Kidney (tissue), 13 donors: ENCODE measurements at regions not wholly inside any gene's neighbourhood (a gene's known extent, or its start where the extent isn't known, plus 50 kb on each side); places are given as distances from the start of the nearest gene placed in this dataset.

ENCODE experiments used
- DNase-seq, 5 donors: peaks; one replicate each; pipeline ENCODE4 v3.0.0-alpha.2; 2013 to 2020
- FAIRE-seq: peaks from 2 replicates; lab custom pipeline; 2012; peaks lifted over from hg19 to GRCh38; lab: Jason Lieb, UNC
- H3K27ac ChIP-seq, 2 donors: one replicate each; pipeline ENCODE4 v1.7.0; 2013; ENCODE audit warnings: low read depth in 2 of 2, low read length in 2 of 2, inconsistent platforms in 1 of 2
- H3K27me3 ChIP-seq: one replicate; pipeline ENCODE4 v1.7.1; 2013; ENCODE audit warnings: low read length, inconsistent platforms; ENCODE audit not compliant: control insufficient read depth, insufficient read depth
- H3K36me3 ChIP-seq, 3 donors: one replicate each; pipeline versions ENCODE4 v1.7.0 to v1.7.1; 2013; ENCODE audit warnings: low read length in 3 of 3, control low read depth in 1 of 3, inconsistent platforms in 1 of 3; ENCODE audit not compliant: insufficient read depth in 3 of 3, control insufficient read depth in 2 of 3
- H3K4me1 ChIP-seq, 3 donors: one replicate each; pipeline versions ENCODE4 v1.7.0 to v1.7.1; 2013; ENCODE audit warnings: low read length in 3 of 3, inconsistent platforms in 1 of 3, low read depth in 1 of 3; ENCODE audit not compliant: control insufficient read depth in 2 of 3, insufficient read depth in 2 of 3
- H3K4me3 ChIP-seq, 3 donors: one replicate each; pipeline versions ENCODE4 v1.7.0 to v1.8.1; 2013; ENCODE audit warnings: low read length in 3 of 3, control low read depth in 1 of 3, inconsistent platforms in 1 of 3
- H3K9ac ChIP-seq, 3 donors: one replicate each; pipeline versions ENCODE4 v1.7.0 to v1.7.1; 2013; ENCODE audit warnings: low read length in 3 of 3, control low read depth in 1 of 3, inconsistent platforms in 1 of 3
- H3K9me3 ChIP-seq, 3 donors: one replicate each; pipeline versions ENCODE4 v1.7.0 to v1.7.1; 2013; ENCODE audit warnings: low read length in 3 of 3, control low read depth in 1 of 3, inconsistent platforms in 1 of 3; ENCODE audit not compliant: control insufficient read depth in 2 of 3, insufficient read depth in 1 of 3
- intact Hi-C: fragments of 100-400 bp; cut with DNase I; formaldehyde crosslinking; loops from one replicate; pipeline ENCODE4 v1.11.1; 2022
- TF ChIP-seq, protein P1 (sequence below): IDR thresholded peaks from 3 replicates; pipeline ENCODE4 v1.5.1; 2012; ENCODE audit warnings: mild to moderate bottlenecking, moderate library complexity, borderline replicate concordance; ENCODE audit not compliant: insufficient read depth; ENCODE audit errors: extremely low read depth
- donor health status: control.
- donor health status: control.
- donor health status: control.
- donor health status: control.
- donor health status: control.
- donor health status: DM: yes; HTN: yes; CAD: no.
- donor health status: Normal renal cell carcinoma (clear cell type).

DNA sequence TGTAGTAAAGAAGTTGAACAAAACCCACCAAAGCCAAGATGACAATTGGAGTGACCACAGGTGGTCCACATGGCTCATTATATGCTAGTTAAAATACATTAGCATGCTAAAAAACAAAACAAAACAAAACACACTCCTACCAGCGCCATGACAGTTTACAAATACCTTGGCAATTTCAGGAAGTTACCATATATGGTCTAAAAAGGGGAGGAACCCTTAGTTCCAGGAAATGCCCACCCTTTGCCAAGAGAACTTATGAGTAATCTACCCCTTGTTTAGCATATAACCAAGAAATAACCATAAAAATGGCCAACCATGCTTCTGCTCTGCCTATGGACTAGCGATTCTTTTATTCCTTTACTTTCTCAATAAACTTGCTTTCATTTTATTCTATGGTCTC, 979.1 kb upstream of the POT1 start:
- no peak overlapping the region for H3K9ac ChIP-seq
- DNase-seq (no peak), FAIRE-seq (no peak)
- no peak overlapping the region for H3K4me3 ChIP-seq
- no peaks in the 10 kb centered on the region for H3K36me3 ChIP-seq
- H3K4me1 ChIP-seq, result no peaks in the 10 kb centered on the region
- peaks cover 0 to 2% (median 0%) of the 10 kb centered on the region in 3 donors for H3K9me3 ChIP-seq
- H3K27me3 ChIP-seq, result no peaks in the 10 kb centered on the region
- intact Hi-C loops, result no loop called here
- TF ChIP-seq, protein P1, sequence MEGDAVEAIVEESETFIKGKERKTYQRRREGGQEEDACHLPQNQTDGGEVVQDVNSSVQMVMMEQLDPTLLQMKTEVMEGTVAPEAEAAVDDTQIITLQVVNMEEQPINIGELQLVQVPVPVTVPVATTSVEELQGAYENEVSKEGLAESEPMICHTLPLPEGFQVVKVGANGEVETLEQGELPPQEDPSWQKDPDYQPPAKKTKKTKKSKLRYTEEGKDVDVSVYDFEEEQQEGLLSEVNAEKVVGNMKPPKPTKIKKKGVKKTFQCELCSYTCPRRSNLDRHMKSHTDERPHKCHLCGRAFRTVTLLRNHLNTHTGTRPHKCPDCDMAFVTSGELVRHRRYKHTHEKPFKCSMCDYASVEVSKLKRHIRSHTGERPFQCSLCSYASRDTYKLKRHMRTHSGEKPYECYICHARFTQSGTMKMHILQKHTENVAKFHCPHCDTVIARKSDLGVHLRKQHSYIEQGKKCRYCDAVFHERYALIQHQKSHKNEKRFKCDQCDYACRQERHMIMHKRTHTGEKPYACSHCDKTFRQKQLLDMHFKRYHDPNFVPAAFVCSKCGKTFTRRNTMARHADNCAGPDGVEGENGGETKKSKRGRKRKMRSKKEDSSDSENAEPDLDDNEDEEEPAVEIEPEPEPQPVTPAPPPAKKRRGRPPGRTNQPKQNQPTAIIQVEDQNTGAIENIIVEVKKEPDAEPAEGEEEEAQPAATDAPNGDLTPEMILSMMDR, result no peak
- no peak overlapping the region for H3K27ac ChIP-seq

DNA sequence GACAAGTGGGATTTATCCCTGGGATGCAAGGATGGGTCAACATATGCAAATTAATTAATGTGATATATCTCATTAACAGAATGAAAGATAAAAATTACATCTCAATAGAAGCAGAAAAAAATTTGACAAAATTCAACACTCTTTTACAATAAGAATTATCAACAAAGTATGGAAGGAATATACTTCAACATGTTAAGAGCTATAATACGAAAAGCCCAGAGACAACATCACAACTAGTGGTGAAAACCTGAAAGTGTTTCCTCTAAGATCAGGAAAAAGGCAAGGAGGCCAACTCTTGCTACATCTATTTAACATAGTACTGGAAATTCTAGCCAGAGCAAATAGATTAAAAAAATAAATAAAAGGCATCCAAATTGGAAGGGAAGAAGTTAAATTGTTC, 970.0 kb upstream of the POT1 start:
- Histone ChIP-seq H3K9ac (no peak overlapping the region), H3K4me3 (no peak overlapping the region), H3K27ac (no peak overlapping the region), H3K27me3 (no peaks in the 10 kb centered on the region), H3K4me1 (no peaks in the 10 kb centered on the region), H3K36me3 (no peaks in the 10 kb centered on the region), H3K9me3 (no peaks in the 10 kb centered on the region)
- intact Hi-C loops, result no loop called here
- TF ChIP-seq, protein P1, result no peak
- FAIRE-seq, result no peak
- no peak for DNase-seq

DNA sequence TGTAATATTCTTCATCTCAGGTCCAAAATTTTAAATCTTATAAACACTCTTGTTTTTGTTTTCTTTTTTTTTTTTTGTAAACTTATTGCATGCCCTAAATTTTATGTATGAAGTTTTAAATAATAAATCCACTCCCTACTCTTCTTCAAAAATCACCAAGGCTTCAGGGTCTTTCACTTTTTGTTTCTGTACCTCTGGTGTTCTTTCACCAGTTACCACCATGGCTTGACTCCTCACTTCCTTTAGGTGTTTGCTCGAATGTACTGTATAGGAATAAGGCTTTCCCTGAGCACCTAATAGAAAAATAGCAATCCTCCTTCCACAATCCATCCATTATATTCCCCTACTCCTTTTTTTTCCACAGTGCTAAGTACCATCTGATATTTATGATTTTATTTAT, 962.8 kb upstream of the POT1 start:
- H3K27me3 ChIP-seq, result no peaks in the 10 kb centered on the region
- intact Hi-C loops, result no loop called here
- DNase-seq, result no peak
- no peak overlapping the region for H3K9ac ChIP-seq
- TF ChIP-seq, protein P1, result no peak
- FAIRE-seq, result no peak
- no peak overlapping the region for H3K27ac ChIP-seq
- no peaks in the 10 kb centered on the region for H3K4me1 ChIP-seq
- H3K4me3 ChIP-seq, result no peak overlapping the region
- H3K36me3 ChIP-seq, result no peaks in the 10 kb centered on the region
- no peaks in the 10 kb centered on the region for H3K9me3 ChIP-seq

DNA sequence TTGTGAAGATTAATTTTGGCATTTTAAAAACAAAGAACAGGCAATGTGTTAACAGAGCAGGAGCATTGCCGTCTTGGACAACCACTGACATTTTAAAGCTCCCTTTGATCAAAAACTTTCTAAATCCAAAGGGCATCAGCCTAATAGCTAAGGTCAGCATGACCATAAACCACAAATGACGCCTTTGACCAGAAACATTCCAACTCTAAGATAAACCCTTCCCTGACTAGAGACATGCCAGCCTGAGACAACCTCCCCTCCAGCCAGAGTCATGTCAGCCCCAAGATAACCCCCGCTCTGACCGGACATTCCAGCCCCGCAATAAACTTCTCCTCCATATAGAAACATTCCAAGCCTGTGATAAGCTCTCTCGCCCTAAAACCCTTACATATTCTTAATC, 949.4 kb upstream of the POT1 start:
- no peaks in the 10 kb centered on the region for H3K27me3 ChIP-seq
- H3K36me3 ChIP-seq, result no peaks in the 10 kb centered on the region
- no peak overlapping the region for H3K9ac ChIP-seq
- no peaks in the 10 kb centered on the region for H3K4me1 ChIP-seq
- H3K9me3 ChIP-seq, result no peaks in the 10 kb centered on the region
- DNase-seq, result no peak
- TF ChIP-seq, protein P1, result no peak
- no peak overlapping the region for H3K27ac ChIP-seq
- FAIRE-seq, result no peak
- no peak overlapping the region for H3K4me3 ChIP-seq
- intact Hi-C loops, result no loop called here
